NCI-H2171 (cell line): ENCODE measurements at regions not wholly inside any gene's neighbourhood (a gene's known extent, or its start where the extent isn't known, plus 50 kb on each side); places are given as distances from the start of the nearest gene placed in this dataset.

Experiments used
- DNase-seq: peaks from one replicate; lab custom pipeline; 2025; lab: John Stamatoyannopoulos, UW

GRCh38 chr1:203926025-203926540, 64.7 kb downstream of the SNRPE start:
- no peak for DNase-seq

GRCh38 chr1:203929741-203930309, 68.4 kb downstream of the SNRPE start:
- no peak for DNase-seq

- DNase-seq: no peak
These were observed 68.9 kb downstream of the SNRPE start for GRCh38 chr1:203930342-203930741.

- DNase-seq: no peak
These were observed 70.6 kb downstream of the SNRPE start for GRCh38 chr1:203931953-203932352.

- no peak for DNase-seq
These were observed 71.2 kb downstream of the SNRPE start for GRCh38 chr1:203932556-203932955.

GRCh38 chr1:203934027-203934426, 72.6 kb downstream of the SNRPE start:
- DNase-seq: no peak

- DNase-seq: no peak
These were observed 73.3 kb downstream of the SNRPE start for GRCh38 chr1:203934651-203935050.

GRCh38 chr1:203935321-203935720, 73.9 kb downstream of the SNRPE start:
- no peak for DNase-seq

- DNase-seq: peak; percentile 11
These were observed 76.4 kb downstream of the SNRPE start for GRCh38 chr1:203937678-203938330.

- DNase-seq: no peak
These were observed 83.4 kb downstream of the SNRPE start for GRCh38 chr1:203944651-203945404.

- DNase-seq: no peak
These were observed 92.9 kb downstream of the SNRPE start for GRCh38 chr1:203954293-203954692.

- no peak for DNase-seq
These were observed 93.6 kb downstream of the SNRPE start for GRCh38 chr1:203954788-203955552.

- DNase-seq: no peak
These were observed 104.2 kb upstream of the SOX13 start for GRCh38 chr1:203968761-203969160.

GRCh38 chr1:203969846-203970245, 103.1 kb upstream of the SOX13 start:
- DNase-seq: no peak

GRCh38 chr1:203985044-203985443, 87.9 kb upstream of the SOX13 start:
- no peak for DNase-seq

GRCh38 chr1:203985676-203986075, 87.2 kb upstream of the SOX13 start:
- DNase-seq: no peak

- DNase-seq: no peak
These were observed 85.9 kb upstream of the SOX13 start for GRCh38 chr1:203986887-203987461.

GRCh38 chr1:203990118-203990517, 82.8 kb upstream of the SOX13 start:
- no peak for DNase-seq

- DNase-seq: peak; percentile 13
These were observed 80.5 kb upstream of the SOX13 start for GRCh38 chr1:203992440-203992839.

GRCh38 chr1:203993256-203993655, 79.7 kb upstream of the SOX13 start:
- DNase-seq: no peak

- DNase-seq: no peak
These were observed 77.7 kb upstream of the SOX13 start for GRCh38 chr1:203995228-203995627.

GRCh38 chr1:203996126-203996525, 76.8 kb upstream of the SOX13 start:
- DNase-seq: no peak
